ENCODE measurements at regions not wholly inside any gene's neighbourhood (a gene's known extent, or its start where the extent isn't known, plus 50 kb on each side); places are given as distances from the start of the nearest gene placed in this dataset.

DNA sequence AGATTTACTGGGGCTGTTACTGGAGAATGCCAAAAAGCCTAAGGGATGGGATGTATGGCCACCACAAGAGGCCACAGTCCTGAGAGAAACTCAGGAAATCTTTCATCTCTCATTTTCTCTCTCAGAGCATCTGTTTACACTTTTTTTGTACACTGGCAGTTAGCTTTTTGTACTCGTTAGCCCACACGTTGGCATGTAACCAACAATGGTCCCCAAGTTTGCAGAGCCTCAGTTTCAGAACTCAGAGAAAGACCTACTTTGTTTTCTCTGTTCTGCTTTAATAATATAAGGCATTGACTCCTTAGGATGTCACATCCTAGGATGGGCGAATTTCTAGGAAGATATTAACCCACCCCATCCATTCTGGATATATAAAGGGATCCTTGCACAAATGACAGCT is 183.5 kb downstream of the SUCNR1 start:
- TF ChIP-seq EZH2 (IDR thresholded peaks at IDR 0.05; ENCODE audit: borderline replicate concordance, low read depth, low read length, severe bottlenecking) = no peak
- TF ChIP-seq, protein P1, sequence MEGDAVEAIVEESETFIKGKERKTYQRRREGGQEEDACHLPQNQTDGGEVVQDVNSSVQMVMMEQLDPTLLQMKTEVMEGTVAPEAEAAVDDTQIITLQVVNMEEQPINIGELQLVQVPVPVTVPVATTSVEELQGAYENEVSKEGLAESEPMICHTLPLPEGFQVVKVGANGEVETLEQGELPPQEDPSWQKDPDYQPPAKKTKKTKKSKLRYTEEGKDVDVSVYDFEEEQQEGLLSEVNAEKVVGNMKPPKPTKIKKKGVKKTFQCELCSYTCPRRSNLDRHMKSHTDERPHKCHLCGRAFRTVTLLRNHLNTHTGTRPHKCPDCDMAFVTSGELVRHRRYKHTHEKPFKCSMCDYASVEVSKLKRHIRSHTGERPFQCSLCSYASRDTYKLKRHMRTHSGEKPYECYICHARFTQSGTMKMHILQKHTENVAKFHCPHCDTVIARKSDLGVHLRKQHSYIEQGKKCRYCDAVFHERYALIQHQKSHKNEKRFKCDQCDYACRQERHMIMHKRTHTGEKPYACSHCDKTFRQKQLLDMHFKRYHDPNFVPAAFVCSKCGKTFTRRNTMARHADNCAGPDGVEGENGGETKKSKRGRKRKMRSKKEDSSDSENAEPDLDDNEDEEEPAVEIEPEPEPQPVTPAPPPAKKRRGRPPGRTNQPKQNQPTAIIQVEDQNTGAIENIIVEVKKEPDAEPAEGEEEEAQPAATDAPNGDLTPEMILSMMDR (IDR thresholded peaks at IDR 0.05; ENCODE audit: borderline replicate concordance, extremely low read depth, low read length, poor library complexity, severe bottlenecking) = no peak

Data from DND-41 (cell line).